WTC11 (cell line): ENCODE measurements at regions not wholly inside any gene's neighbourhood (a gene's known extent, or its start where the extent isn't known, plus 50 kb on each side); places are given as distances from the start of the nearest gene placed in this dataset.

Experiments used
- ESRRA ChIP-seq: sonication (generic); formaldehyde crosslinking; IDR thresholded peaks from 2 replicates; pipeline ENCODE4 v1.8.1; 2022; ENCODE audit warnings: mild to moderate bottlenecking, missing genetic modification reagents, borderline replicate concordance
- FOXK1 ChIP-seq: sonication (generic); formaldehyde crosslinking; IDR thresholded peaks from 2 replicates; pipeline ENCODE4 v1.8.0; 2022; ENCODE audit warnings: mild to moderate bottlenecking, moderate library complexity, missing genetic modification reagents
- JUN ChIP-seq: sonication (generic); formaldehyde crosslinking; IDR thresholded peaks from 2 replicates; pipeline ENCODE4 v1.8.0; 2023; ENCODE audit warnings: mild to moderate bottlenecking, missing genetic modification reagents
- NR2C2 ChIP-seq: sonication (generic); formaldehyde crosslinking; IDR thresholded peaks from 2 replicates; pipeline ENCODE4 v1.8.0; 2022; ENCODE audit warnings: mild to moderate bottlenecking, missing genetic modification reagents
- RELA ChIP-seq: sonication (generic); formaldehyde crosslinking; IDR thresholded peaks from 2 replicates; pipeline ENCODE4 v1.8.1; 2022; ENCODE audit warnings: missing genetic modification reagents, mild to moderate bottlenecking, borderline replicate concordance
- TEAD1 ChIP-seq: sonication (generic); formaldehyde crosslinking; IDR thresholded peaks from 2 replicates; pipeline ENCODE4 v1.8.0; 2022; ENCODE audit warnings: mild to moderate bottlenecking, missing genetic modification reagents
- TEAD4 ChIP-seq: sonication (generic); formaldehyde crosslinking; IDR thresholded peaks from 2 replicates; pipeline ENCODE4 v1.8.0; 2022; ENCODE audit warnings: mild to moderate bottlenecking, missing genetic modification reagents
- ZNF121 ChIP-seq: sonication (generic); formaldehyde crosslinking; IDR thresholded peaks from 2 replicates; pipeline ENCODE4 v1.8.0; 2023; ENCODE audit warnings: missing genetic modification reagents
- TF ChIP-seq, protein P1 (sequence below): fragments of 200-600 bp; IDR thresholded peaks from 2 replicates; pipeline ENCODE4 v1.8.0; 2022; ENCODE audit warnings: antibody characterized with exemption
- TF ChIP-seq, protein P2 (sequence below): sonication (generic); formaldehyde crosslinking; IDR thresholded peaks from 2 replicates; pipeline ENCODE4 v1.8.1; 2022; ENCODE audit warnings: missing genetic modification reagents, borderline replicate concordance
- TF ChIP-seq, protein P3 (sequence below): sonication (generic); formaldehyde crosslinking; IDR thresholded peaks from 2 replicates; pipeline ENCODE4 v1.8.1; 2022; ENCODE audit warnings: low read depth, mild to moderate bottlenecking, moderate library complexity, missing genetic modification reagents, borderline replicate concordance
- TF ChIP-seq, protein P4 (sequence below): sonication (generic); formaldehyde crosslinking; IDR thresholded peaks from 2 replicates; pipeline ENCODE4 v1.8.1; 2023; ENCODE audit warnings: mild to moderate bottlenecking, moderate library complexity, missing genetic modification reagents
- TF ChIP-seq, protein P5 (sequence below): sonication (generic); formaldehyde crosslinking; IDR thresholded peaks from 2 replicates; pipeline ENCODE4 v1.8.0; 2022; ENCODE audit warnings: mild to moderate bottlenecking, missing genetic modification reagents
- TF ChIP-seq, protein P6 (sequence below): sonication (generic); formaldehyde crosslinking; IDR thresholded peaks from 2 replicates; pipeline ENCODE4 v1.8.0; 2023; ENCODE audit warnings: missing genetic modification reagents

DNA sequence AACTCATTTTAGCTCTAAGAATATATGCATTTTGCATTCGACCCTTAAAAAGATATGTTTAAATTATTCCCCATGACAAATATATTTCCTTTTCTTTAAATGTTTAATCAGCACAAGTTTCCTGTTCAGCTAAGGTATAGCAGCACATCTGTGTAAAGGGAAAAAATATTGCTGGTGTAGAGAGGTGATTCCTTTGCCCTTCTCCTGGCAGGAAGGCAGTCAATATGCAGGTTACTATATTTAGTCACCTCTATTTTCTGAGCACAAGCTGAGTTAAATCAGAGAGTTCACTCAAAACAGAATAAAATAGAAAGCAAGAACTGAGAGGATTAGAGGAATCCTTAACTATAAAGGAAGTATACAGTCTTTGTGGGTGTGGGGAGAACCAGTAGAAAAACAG is 274.4 kb upstream of the PCSK5 start:
- TF ChIP-seq, protein P1, sequence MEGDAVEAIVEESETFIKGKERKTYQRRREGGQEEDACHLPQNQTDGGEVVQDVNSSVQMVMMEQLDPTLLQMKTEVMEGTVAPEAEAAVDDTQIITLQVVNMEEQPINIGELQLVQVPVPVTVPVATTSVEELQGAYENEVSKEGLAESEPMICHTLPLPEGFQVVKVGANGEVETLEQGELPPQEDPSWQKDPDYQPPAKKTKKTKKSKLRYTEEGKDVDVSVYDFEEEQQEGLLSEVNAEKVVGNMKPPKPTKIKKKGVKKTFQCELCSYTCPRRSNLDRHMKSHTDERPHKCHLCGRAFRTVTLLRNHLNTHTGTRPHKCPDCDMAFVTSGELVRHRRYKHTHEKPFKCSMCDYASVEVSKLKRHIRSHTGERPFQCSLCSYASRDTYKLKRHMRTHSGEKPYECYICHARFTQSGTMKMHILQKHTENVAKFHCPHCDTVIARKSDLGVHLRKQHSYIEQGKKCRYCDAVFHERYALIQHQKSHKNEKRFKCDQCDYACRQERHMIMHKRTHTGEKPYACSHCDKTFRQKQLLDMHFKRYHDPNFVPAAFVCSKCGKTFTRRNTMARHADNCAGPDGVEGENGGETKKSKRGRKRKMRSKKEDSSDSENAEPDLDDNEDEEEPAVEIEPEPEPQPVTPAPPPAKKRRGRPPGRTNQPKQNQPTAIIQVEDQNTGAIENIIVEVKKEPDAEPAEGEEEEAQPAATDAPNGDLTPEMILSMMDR = no peak
- TF ChIP-seq, protein P2, sequence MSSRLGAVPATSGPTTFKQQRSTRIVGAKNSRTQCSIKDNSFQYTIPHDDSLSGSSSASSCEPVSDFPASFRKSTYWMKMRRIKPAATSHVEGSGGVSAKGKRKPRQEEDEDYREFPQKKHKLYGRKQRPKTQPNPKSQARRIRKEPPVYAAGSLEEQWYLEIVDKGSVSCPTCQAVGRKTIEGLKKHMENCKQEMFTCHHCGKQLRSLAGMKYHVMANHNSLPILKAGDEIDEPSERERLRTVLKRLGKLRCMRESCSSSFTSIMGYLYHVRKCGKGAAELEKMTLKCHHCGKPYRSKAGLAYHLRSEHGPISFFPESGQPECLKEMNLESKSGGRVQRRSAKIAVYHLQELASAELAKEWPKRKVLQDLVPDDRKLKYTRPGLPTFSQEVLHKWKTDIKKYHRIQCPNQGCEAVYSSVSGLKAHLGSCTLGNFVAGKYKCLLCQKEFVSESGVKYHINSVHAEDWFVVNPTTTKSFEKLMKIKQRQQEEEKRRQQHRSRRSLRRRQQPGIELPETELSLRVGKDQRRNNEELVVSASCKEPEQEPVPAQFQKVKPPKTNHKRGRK (CRISPR knock-in tag) = no peak
- TF ChIP-seq ESRRA (CRISPR knock-in tag) = no peak
- no peak for TF ChIP-seq NR2C2 (CRISPR knock-in tag)
- no peak for TF ChIP-seq JUN
- TF ChIP-seq, protein P3, sequence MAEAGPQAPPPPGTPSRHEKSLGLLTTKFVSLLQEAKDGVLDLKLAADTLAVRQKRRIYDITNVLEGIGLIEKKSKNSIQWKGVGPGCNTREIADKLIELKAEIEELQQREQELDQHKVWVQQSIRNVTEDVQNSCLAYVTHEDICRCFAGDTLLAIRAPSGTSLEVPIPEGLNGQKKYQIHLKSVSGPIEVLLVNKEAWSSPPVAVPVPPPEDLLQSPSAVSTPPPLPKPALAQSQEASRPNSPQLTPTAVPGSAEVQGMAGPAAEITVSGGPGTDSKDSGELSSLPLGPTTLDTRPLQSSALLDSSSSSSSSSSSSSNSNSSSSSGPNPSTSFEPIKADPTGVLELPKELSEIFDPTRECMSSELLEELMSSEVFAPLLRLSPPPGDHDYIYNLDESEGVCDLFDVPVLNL (CRISPR knock-in tag) = no peak
- no peak for TF ChIP-seq FOXK1
- TF ChIP-seq, protein P4, sequence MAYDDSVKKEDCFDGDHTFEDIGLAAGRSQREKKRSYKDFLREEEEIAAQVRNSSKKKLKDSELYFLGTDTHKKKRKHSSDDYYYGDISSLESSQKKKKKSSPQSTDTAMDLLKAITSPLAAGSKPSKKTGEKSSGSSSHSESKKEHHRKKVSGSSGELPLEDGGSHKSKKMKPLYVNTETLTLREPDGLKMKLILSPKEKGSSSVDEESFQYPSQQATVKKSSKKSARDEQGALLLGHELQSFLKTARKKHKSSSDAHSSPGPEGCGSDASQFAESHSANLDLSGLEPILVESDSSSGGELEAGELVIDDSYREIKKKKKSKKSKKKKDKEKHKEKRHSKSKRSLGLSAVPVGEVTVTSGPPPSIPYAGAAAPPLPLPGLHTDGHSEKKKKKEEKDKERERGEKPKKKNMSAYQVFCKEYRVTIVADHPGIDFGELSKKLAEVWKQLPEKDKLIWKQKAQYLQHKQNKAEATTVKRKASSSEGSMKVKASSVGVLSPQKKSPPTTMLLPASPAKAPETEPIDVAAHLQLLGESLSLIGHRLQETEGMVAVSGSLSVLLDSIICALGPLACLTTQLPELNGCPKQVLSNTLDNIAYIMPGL (CRISPR knock-in tag) = no peak
- TF ChIP-seq, protein P5, sequence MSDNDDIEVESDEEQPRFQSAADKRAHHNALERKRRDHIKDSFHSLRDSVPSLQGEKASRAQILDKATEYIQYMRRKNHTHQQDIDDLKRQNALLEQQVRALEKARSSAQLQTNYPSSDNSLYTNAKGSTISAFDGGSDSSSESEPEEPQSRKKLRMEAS (CRISPR knock-in tag) = no peak
- no peak for TF ChIP-seq TEAD4
- TF ChIP-seq, protein P6, sequence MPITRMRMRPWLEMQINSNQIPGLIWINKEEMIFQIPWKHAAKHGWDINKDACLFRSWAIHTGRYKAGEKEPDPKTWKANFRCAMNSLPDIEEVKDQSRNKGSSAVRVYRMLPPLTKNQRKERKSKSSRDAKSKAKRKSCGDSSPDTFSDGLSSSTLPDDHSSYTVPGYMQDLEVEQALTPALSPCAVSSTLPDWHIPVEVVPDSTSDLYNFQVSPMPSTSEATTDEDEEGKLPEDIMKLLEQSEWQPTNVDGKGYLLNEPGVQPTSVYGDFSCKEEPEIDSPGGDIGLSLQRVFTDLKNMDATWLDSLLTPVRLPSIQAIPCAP (CRISPR knock-in tag) = no peak
- TF ChIP-seq TEAD1 (CRISPR knock-in tag) = no peak
- no peak for TF ChIP-seq ZNF121
- no peak for TF ChIP-seq RELA (CRISPR knock-in tag)
